ENCODE measurements at regions not wholly inside any gene's neighbourhood (a gene's known extent, or its start where the extent isn't known, plus 50 kb on each side); places are given as distances from the start of the nearest gene placed in this dataset.
"Not testable (repeated sequence)": the region's sequence is repeated elsewhere in the genome, so short reads cannot be mapped to it uniquely, and the experiment has no call there.

GRCh38 chr6:66291905-66292304 is 584.9 kb upstream of the EYS start:
- Mint-ChIP-seq H3K9me3 (no peaks in the 10 kb centered on the region), H3K4me3 (no peak overlapping the region), H3K36me3 (ENCODE audit: low read depth) (no peaks in the 10 kb centered on the region), H3K27ac (no peak overlapping the region), H3K27me3 (ENCODE audit: low read depth) (no peaks in the 10 kb centered on the region), H3K4me1 (no peaks in the 10 kb centered on the region)
- TF ChIP-seq CTCF (IDR thresholded peaks at IDR 0.05; ENCODE audit: unreplicated experiment in 3 of 3): no peak

- H3K4me1 Mint-ChIP-seq: no peaks in the 10 kb centered on the region
- no peaks in the 10 kb centered on the region for H3K36me3 Mint-ChIP-seq (ENCODE audit: low read depth)
- H3K4me3 Mint-ChIP-seq: no peak overlapping the region
These were observed 582.9 kb upstream of the EYS start for GRCh38 chr6:66289889-66290288.

DNA sequence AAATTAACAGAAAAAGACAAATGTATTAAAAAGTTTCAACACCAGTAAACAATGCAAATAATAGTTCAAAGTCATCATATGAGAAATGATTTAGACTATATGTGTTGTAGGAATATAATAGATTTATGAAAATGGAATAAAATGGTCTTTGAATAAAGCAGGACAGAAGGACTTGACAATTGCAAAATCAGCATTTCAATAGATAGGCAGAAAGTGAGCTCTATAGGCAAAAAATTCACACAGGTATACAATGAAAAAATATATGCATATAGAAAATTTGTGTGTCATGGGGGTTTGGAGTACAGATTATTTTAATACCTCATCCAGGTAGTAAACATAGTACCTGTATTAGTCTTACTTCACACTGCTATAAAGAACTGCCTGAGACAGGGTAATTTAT is 571.1 kb upstream of the EYS start:
- Mint-ChIP-seq H3K27me3 (ENCODE audit: low read depth) (peaks cover 3% of the 10 kb centered on the region), H3K4me3 (no peak overlapping the region), H3K9me3 (peaks cover 2% of the 10 kb centered on the region), H3K4me1 (no peaks in the 10 kb centered on the region), H3K27ac (no peak overlapping the region), H3K36me3 (ENCODE audit: low read depth) (no peaks in the 10 kb centered on the region)
- no peak for TF ChIP-seq CTCF (IDR thresholded peaks at IDR 0.05; ENCODE audit: unreplicated experiment in 3 of 3)

More at GRCh38 chr6:66289889-66290288, 582.9 kb upstream of the EYS start:
- TF ChIP-seq CTCF (IDR thresholded peaks at IDR 0.05; ENCODE audit: unreplicated experiment in 3 of 3): no peak
- Mint-ChIP-seq H3K9me3 (no peaks in the 10 kb centered on the region), H3K27me3 (ENCODE audit: low read depth) (no peaks in the 10 kb centered on the region), H3K27ac (no peak overlapping the region)

DNA sequence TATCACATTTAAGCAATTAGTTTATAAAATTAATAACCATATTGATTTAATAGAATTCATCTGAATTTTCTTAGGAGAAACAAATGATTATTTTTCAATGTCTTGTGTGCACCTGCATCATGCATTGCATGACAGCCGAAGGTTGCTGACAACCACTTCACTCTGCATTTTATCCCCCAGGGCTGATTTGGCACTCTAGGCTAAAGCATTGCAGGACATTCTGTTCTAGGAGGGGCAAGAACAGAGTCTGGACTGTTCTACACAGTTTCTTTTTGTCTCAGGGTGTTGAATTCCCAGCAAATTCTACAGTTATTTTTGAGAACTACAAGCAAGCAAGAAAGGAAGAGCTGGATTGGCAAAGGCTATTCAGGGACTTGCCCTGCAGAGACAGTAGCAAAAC is 570.4 kb upstream of the EYS start:
- Mint-ChIP-seq H3K36me3 (ENCODE audit: low read depth) (no peaks in the 10 kb centered on the region), H3K9me3 (peaks cover 2% of the 10 kb centered on the region), H3K27me3 (ENCODE audit: low read depth) (peaks cover 3% of the 10 kb centered on the region), H3K4me1 (no peaks in the 10 kb centered on the region), H3K4me3 (no peak overlapping the region), H3K27ac (no peak overlapping the region)
- no peak for TF ChIP-seq CTCF (IDR thresholded peaks at IDR 0.05; ENCODE audit: unreplicated experiment in 3 of 3)

DNA sequence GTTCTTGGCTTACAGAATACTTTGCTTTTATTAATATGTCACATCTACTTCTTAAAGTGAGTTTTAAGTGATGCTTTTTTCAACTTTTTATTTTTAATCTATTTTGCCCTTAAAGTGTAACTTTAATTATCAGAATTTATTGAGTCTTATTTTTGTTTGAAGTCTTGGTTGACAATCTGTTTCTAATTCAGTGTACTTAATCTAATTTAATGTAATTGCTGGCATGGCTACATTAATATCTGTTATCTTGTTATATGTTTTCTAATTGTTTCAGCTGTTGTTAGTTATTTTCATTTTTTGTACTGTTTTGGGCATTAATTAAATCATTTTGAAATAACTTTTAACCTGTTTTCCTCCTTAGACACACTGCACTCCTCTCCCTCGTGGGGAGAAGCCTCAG is 558.7 kb upstream of the EYS start:
- Mint-ChIP-seq H3K4me1 (no peaks in the 10 kb centered on the region), H3K4me3 (no peak overlapping the region), H3K27me3 (ENCODE audit: low read depth) (no peaks in the 10 kb centered on the region), H3K9me3 (no peaks in the 10 kb centered on the region), H3K36me3 (ENCODE audit: low read depth) (no peaks in the 10 kb centered on the region), H3K27ac (no peak overlapping the region)
- TF ChIP-seq CTCF (IDR thresholded peaks at IDR 0.05; ENCODE audit: unreplicated experiment in 3 of 3): no peak

DNA sequence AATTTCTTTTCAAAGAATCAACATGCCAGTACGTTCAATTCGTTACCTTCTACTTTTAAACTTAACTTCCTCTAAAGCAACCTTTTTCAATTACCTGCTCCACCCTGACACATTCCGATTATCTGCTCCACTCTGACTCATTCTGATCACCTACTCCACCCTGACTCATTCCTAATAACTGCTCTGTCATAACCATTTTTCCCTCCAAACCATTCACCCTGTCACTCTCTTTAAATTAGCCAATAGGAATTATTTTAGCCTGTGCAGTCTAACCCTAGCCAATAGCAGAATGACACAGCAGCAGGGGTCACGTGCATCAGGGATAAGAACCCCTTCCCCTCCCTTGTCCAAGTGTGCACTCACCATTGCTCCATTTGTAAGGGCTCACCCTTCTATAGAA is 557.4 kb upstream of the EYS start:
- Mint-ChIP-seq H3K36me3 (ENCODE audit: low read depth) (no peaks in the 10 kb centered on the region), H3K27ac (no peak overlapping the region), H3K4me3 (no peak overlapping the region), H3K4me1 (no peaks in the 10 kb centered on the region), H3K27me3 (ENCODE audit: low read depth) (no peaks in the 10 kb centered on the region), H3K9me3 (peaks cover under 1% of the 10 kb centered on the region)
- no peak for TF ChIP-seq CTCF (IDR thresholded peaks at IDR 0.05; ENCODE audit: unreplicated experiment in 3 of 3)

- H3K9me3 Mint-ChIP-seq: peaks cover 19% of the 10 kb centered on the region
- not testable (repeated sequence) for H3K27ac Mint-ChIP-seq; H3K4me1 Mint-ChIP-seq; H3K4me3 Mint-ChIP-seq; H3K27me3 Mint-ChIP-seq (ENCODE audit: low read depth); H3K36me3 Mint-ChIP-seq (ENCODE audit: low read depth)
These were observed 551.9 kb upstream of the EYS start for GRCh38 chr6:66258731-66259487.

Data from nephron (organoid).